ENCODE measurements at regions not wholly inside any gene's neighbourhood (a gene's known extent, or its start where the extent isn't known, plus 50 kb on each side); places are given as distances from the start of the nearest gene placed in this dataset.

GRCh38 chr18:8901019-8901418, 195.7 kb downstream of the MTCL1 start:
- Histone ChIP-seq H3K27me3 (ENCODE audit: insufficient read depth, low read depth, severe bottlenecking) (no peaks in the 10 kb centered on the region), H3K36me3 (no peaks in the 10 kb centered on the region), H3K27ac (no peak overlapping the region), H3K4me3 (ENCODE audit: low read depth, low read length) (no peak overlapping the region), H3K9me3 (ENCODE audit: severe bottlenecking) (peaks cover 8% of the 10 kb centered on the region)
- TF ChIP-seq, protein P1, sequence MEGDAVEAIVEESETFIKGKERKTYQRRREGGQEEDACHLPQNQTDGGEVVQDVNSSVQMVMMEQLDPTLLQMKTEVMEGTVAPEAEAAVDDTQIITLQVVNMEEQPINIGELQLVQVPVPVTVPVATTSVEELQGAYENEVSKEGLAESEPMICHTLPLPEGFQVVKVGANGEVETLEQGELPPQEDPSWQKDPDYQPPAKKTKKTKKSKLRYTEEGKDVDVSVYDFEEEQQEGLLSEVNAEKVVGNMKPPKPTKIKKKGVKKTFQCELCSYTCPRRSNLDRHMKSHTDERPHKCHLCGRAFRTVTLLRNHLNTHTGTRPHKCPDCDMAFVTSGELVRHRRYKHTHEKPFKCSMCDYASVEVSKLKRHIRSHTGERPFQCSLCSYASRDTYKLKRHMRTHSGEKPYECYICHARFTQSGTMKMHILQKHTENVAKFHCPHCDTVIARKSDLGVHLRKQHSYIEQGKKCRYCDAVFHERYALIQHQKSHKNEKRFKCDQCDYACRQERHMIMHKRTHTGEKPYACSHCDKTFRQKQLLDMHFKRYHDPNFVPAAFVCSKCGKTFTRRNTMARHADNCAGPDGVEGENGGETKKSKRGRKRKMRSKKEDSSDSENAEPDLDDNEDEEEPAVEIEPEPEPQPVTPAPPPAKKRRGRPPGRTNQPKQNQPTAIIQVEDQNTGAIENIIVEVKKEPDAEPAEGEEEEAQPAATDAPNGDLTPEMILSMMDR (IDR thresholded peaks at IDR 0.05; ENCODE audit: low read depth, low read length) = no peak
- DNase-seq = no peak

DNA sequence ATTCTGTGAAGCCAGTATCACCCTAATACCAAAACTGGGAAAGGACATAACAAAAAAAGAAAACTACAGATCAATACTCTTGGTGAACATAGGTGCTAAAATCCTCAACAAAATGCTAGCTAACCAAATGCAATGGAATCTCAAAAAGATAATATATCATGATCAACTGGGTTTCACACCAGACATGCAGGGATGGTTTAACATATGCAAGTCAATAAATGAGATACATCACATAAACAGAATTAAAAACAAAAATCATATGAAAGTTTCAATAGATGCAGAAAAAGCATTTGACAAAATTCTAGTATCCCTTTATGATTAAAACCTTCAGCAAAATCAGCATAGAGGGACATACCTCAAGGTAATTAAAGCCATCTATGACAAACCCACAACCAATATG, 198.2 kb upstream of the NDUFV2 start:
- H3K4me3 ChIP-seq (ENCODE audit: low read depth, low read length) = no peak overlapping the region
- H3K27ac ChIP-seq = no peak overlapping the region
- TF ChIP-seq, protein P1 (IDR thresholded peaks at IDR 0.05; ENCODE audit: low read depth, low read length) = no peak
- DNase-seq = no peak
- H3K27me3 ChIP-seq (ENCODE audit: insufficient read depth, low read depth, severe bottlenecking) = no peaks in the 10 kb centered on the region
- peaks cover 2% of the 10 kb centered on the region for H3K9me3 ChIP-seq (ENCODE audit: severe bottlenecking)
- no peaks in the 10 kb centered on the region for H3K36me3 ChIP-seq

DNA sequence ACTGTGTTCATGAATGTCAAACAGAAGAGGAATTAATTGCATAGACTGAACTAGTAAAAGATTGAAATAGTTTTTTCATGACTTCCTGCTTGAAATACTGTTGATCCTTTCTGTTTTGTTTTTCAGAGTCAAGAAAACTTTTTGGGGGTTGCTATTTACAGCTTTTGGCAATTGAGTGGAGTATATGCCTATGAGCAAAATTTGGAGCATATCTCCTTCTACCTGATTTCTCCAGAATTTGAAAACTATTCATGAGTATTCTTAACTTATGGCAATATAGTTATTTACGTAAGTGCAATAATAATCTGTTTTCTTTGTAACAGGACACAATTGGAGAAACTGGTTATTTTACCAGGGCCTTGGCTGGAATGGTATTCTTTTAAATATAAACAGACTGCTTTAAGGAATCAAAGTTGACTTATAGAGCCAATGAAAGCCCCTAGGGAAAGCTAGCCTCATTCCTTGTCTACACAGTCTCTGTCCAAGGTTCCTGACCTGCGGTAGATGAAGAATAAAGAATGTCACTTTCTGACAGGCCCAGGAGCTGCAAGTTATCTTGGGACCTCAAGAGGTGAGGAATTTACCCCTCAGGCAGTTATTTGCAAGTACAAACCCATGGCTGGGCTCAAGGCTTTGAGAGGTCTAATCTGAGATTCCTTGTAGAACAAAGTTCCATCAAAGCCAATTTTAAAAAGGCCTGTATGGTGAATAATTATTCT, 193.5 kb upstream of the NDUFV2 start:
- TF ChIP-seq, protein P1 (IDR thresholded peaks at IDR 0.05; ENCODE audit: low read depth, low read length) = no peak
- H3K9me3 ChIP-seq (ENCODE audit: severe bottlenecking) = no peaks in the 10 kb centered on the region
- no peak overlapping the region for H3K27ac ChIP-seq
- H3K4me3 ChIP-seq (ENCODE audit: low read depth, low read length) = no peak overlapping the region
- no peaks in the 10 kb centered on the region for H3K36me3 ChIP-seq
- H3K27me3 ChIP-seq (ENCODE audit: insufficient read depth, low read depth, severe bottlenecking) = no peaks in the 10 kb centered on the region
- no peak for DNase-seq

DNA sequence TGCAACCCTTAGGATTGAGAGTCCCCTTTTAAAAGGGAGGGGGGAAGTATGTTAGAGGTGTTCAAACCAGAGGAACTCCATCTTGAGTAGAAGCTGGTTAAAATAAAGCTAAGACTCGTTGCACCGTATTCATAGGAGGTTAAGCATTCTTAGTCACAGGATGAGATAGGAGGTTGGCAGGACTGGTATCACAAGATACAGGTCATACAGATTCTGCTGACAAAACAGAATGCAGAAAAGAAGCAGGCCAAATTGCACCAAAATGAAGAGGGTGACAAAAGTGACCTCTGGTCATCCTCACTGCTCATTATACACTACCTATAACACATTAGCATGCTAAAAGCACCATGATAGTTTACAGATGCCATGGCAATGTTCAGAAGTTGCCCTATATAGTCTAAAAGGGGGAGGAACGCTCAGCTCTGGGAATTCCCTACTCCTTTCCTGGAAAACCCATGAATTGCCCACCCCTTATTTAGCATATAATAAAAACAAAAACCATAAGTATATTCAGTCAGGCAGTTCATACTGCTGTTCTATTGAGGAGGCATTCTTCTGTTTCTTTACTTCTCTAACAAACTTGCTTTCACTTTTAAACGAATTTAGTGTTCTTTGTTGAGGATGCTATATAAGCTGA, 192.2 kb upstream of the NDUFV2 start:
- TF ChIP-seq, protein P1 (IDR thresholded peaks at IDR 0.05; ENCODE audit: low read depth, low read length) = no peak
- H3K27me3 ChIP-seq (ENCODE audit: insufficient read depth, low read depth, severe bottlenecking) = no peaks in the 10 kb centered on the region
- H3K9me3 ChIP-seq (ENCODE audit: severe bottlenecking) = peaks cover 8% of the 10 kb centered on the region
- H3K27ac ChIP-seq = no peak overlapping the region
- H3K36me3 ChIP-seq = no peaks in the 10 kb centered on the region
- H3K4me3 ChIP-seq (ENCODE audit: low read depth, low read length) = no peak overlapping the region
- DNase-seq = no peak

- H3K27ac ChIP-seq = no peak overlapping the region
- TF ChIP-seq, protein P1 (IDR thresholded peaks at IDR 0.05; ENCODE audit: low read depth, low read length) = no peak
Observed at GRCh38 chr18:8910843-8911242, 191.7 kb upstream of the NDUFV2 start.

More at GRCh38 chr18:8910843-8911242, 191.7 kb upstream of the NDUFV2 start:
- Histone ChIP-seq H3K36me3 (no peaks in the 10 kb centered on the region), H3K4me3 (ENCODE audit: low read depth, low read length) (no peak overlapping the region), H3K9me3 (ENCODE audit: severe bottlenecking) (peaks cover 8% of the 10 kb centered on the region), H3K27me3 (ENCODE audit: insufficient read depth, low read depth, severe bottlenecking) (no peaks in the 10 kb centered on the region)
- DNase-seq = no peak
